PC-9 (cell line): ENCODE measurements at regions not wholly inside any gene's neighbourhood (a gene's known extent, or its start where the extent isn't known, plus 50 kb on each side); places are given as distances from the start of the nearest gene placed in this dataset.

Experiments used
- BruUV-seq: library from RNA; stranded (reverse); fragments of 400-500 nt; replicated peaks from 2 replicates; lab custom pipeline; 2021; lab: Mats Ljungman, UMichigan
- CTCF ChIA-PET: fragments of 300-600 bp; sonication (Branson Sonifier 250); formaldehyde crosslinking; loops from one replicate; lab custom pipeline; 2022; ENCODE audit warnings: antibody characterized with exemption; lab: Charles Lee
- POLR2A ChIA-PET: fragments of 300-600 bp; sonication (Branson Sonifier 250); formaldehyde crosslinking; loops from one replicate; lab custom pipeline; 2022; ENCODE audit warnings: antibody characterized with exemption; ENCODE audit not compliant: unreplicated experiment; lab: Charles Lee
- DNase-seq, 2 experiments: peaks; one replicate each; pipeline versions ENCODE4 v3.0.0 to v3.0.0-alpha.2; 2015 to 2022; ENCODE audit warnings: mixed read lengths in 1 of 2
- H2AFZ ChIP-seq: fragments of 200-600 bp; sonication (generic); 2 replicates; pipeline ENCODE4 v1.8.1; 2017; ENCODE audit warnings: antibody characterized with exemption
- H3F3A ChIP-seq: fragments of 200-600 bp; sonication (generic); 2 replicates; pipeline ENCODE4 v1.8.1; 2017; ENCODE audit warnings: antibody characterized with exemption, mild to moderate bottlenecking, low read depth; ENCODE audit not compliant: insufficient read depth
- H3K27ac ChIP-seq: fragments of 200-600 bp; sonication (generic); 2 replicates; pipeline ENCODE4 v1.6.1; 2016; ENCODE audit warnings: mixed run types
- H3K27me3 ChIP-seq: fragments of 200-600 bp; sonication (generic); 2 replicates; pipeline ENCODE4 v1.6.1; 2016; ENCODE audit warnings: low read depth, mixed run types; ENCODE audit not compliant: insufficient read depth
- H3K36me3 ChIP-seq: fragments of 200-600 bp; sonication (generic); 2 replicates; pipeline ENCODE4 v1.6.1; 2016; ENCODE audit warnings: low read depth, mixed run types
- H3K4me1 ChIP-seq: fragments of 200-600 bp; sonication (generic); replicated peaks from 2 replicates; pipeline ENCODE4 v1.6.1; 2016; ENCODE audit warnings: mixed run types; ENCODE audit not compliant: insufficient read depth
- H3K4me2 ChIP-seq: fragments of 200-600 bp; sonication (generic); 2 replicates; pipeline ENCODE4 v1.6.1; 2017; ENCODE audit warnings: mixed run types
- H3K4me3 ChIP-seq: fragments of 200-600 bp; sonication (generic); 2 replicates; pipeline ENCODE4 v1.6.1; 2016; ENCODE audit warnings: mixed run types
- H3K79me2 ChIP-seq: fragments of 200-600 bp; sonication (generic); 2 replicates; pipeline ENCODE4 v1.6.1; 2017; ENCODE audit warnings: low read depth, mixed run types
- H3K9me2 ChIP-seq: fragments of 200-600 bp; sonication (generic); 2 replicates; pipeline ENCODE4 v1.8.1; 2017; ENCODE audit warnings: mild to moderate bottlenecking; ENCODE audit not compliant: insufficient read depth
- H3K9me3 ChIP-seq: fragments of 200-600 bp; sonication (generic); 2 replicates; pipeline ENCODE4 v1.8.1; 2016; ENCODE audit warnings: low read depth; ENCODE audit not compliant: insufficient read depth
- H4K20me1 ChIP-seq: fragments of 200-600 bp; sonication (generic); 2 replicates; pipeline ENCODE4 v1.8.1; 2017; ENCODE audit not compliant: insufficient read depth
- CTCF ChIP-seq: fragments of 200-600 bp; sonication (generic); conservative IDR thresholded peaks from 2 replicates; pipeline ENCODE4 v1.6.1; 2017; ENCODE audit warnings: mixed run types, antibody characterized with exemption, mild to moderate bottlenecking, moderate library complexity
- EZH2 ChIP-seq: fragments of 200-600 bp; sonication (generic); IDR thresholded peaks from 2 replicates; pipeline ENCODE4 v1.8.0; 2017; ENCODE audit warnings: antibody characterized with exemption, low read depth
- intact Hi-C: fragments of 100-400 bp; cut with micrococcal nuclease; formaldehyde crosslinking; loops from one replicate; pipeline ENCODE4 v1.10.0; 2022; ENCODE audit not compliant: unreplicated experiment

- Histone ChIP-seq H3K4me2 (no peak overlapping the region), H3K27me3 (no peaks in the 10 kb centered on the region), H3K27ac (no peak overlapping the region), H3K4me1 (no peaks in the 10 kb centered on the region), H2AFZ (no peak overlapping the region), H3K9me3 (no peaks in the 10 kb centered on the region), H3K9me2 (no peaks in the 10 kb centered on the region), H3K79me2 (no peaks in the 10 kb centered on the region), H4K20me1 (no peaks in the 10 kb centered on the region), H3F3A (no peaks in the 10 kb centered on the region), H3K36me3 (no peaks in the 10 kb centered on the region), H3K4me3 (no peak overlapping the region)
- no TSS peak for BruUV-seq
- TF ChIP-seq EZH2 = no peak
- no peak for TF ChIP-seq CTCF
- intact Hi-C loops = no loop called here
- CTCF ChIA-PET = no interaction called here
- POLR2A ChIA-PET = no interaction called here
- DNase-seq = no peak
Observed at GRCh38 chr21:27534206-27534605, 567.3 kb upstream of the ADAMTS5 start.

DNA sequence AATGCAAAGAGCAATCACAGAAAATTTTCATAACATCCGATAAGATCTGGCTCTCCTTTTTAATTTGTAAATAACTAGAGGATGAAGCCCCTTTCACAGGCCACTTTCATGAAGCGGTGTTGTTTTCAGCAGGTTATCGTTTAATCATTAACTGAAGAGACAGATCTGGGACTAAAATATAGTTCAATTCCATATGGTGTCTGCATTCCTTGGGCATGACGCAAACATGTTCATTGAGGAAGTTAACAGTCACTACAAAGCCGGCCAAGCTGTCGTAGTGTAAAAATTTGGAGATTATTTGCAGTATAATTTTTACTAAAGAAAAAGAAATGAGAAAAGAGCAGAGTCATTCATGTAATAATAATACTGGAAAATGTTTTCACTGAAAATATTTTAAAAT lies 565.2 kb upstream of the ADAMTS5 start:
- no peaks in the 10 kb centered on the region for H3K9me3 ChIP-seq
- intact Hi-C loops = no loop called here
- H3K79me2 ChIP-seq = no peaks in the 10 kb centered on the region
- no peaks in the 10 kb centered on the region for H3F3A ChIP-seq
- H3K4me2 ChIP-seq = no peak overlapping the region
- TF ChIP-seq EZH2 (no peak), CTCF (no peak)
- POLR2A ChIA-PET = no interaction called here
- H3K27ac ChIP-seq = no peak overlapping the region
- no peaks in the 10 kb centered on the region for H3K9me2 ChIP-seq
- CTCF ChIA-PET = no interaction called here
- no peaks in the 10 kb centered on the region for H3K27me3 ChIP-seq
- BruUV-seq = no TSS peak
- H3K4me3 ChIP-seq = no peak overlapping the region
- H2AFZ ChIP-seq = no peak overlapping the region
- DNase-seq = no peak
- H4K20me1 ChIP-seq = no peaks in the 10 kb centered on the region
- no peaks in the 10 kb centered on the region for H3K4me1 ChIP-seq
- no peaks in the 10 kb centered on the region for H3K36me3 ChIP-seq

- Histone ChIP-seq H4K20me1 (no peaks in the 10 kb centered on the region), H3K27me3 (no peaks in the 10 kb centered on the region), H3K4me1 (no peaks in the 10 kb centered on the region), H3K4me2 (no peak overlapping the region), H2AFZ (no peak overlapping the region), H3F3A (no peaks in the 10 kb centered on the region), H3K9me2 (no peaks in the 10 kb centered on the region), H3K79me2 (no peaks in the 10 kb centered on the region), H3K36me3 (no peaks in the 10 kb centered on the region), H3K4me3 (no peak overlapping the region), H3K27ac (no peak overlapping the region), H3K9me3 (no peaks in the 10 kb centered on the region)
- intact Hi-C loops = no loop called here
- DNase-seq = no peak
- TF ChIP-seq CTCF (no peak), EZH2 (no peak)
- no TSS peak for BruUV-seq
- ChIA-PET CTCF (no interaction called here), POLR2A (no interaction called here)
Observed at GRCh38 chr21:27528697-27529096, 561.8 kb upstream of the ADAMTS5 start.
